LoVo (cell line): ENCODE measurements at regions not wholly inside any gene's neighbourhood (a gene's known extent, or its start where the extent isn't known, plus 50 kb on each side); places are given as distances from the start of the nearest gene placed in this dataset.
"Not testable (repeated sequence)": the region's sequence is repeated elsewhere in the genome, so short reads cannot be mapped to it uniquely, and the experiment has no call there.

ENCODE experiments used
- DNase-seq: peaks from one replicate; pipeline ENCODE4 v3.0.0-alpha.2; 2016; ENCODE audit warnings: low spot score

DNA sequence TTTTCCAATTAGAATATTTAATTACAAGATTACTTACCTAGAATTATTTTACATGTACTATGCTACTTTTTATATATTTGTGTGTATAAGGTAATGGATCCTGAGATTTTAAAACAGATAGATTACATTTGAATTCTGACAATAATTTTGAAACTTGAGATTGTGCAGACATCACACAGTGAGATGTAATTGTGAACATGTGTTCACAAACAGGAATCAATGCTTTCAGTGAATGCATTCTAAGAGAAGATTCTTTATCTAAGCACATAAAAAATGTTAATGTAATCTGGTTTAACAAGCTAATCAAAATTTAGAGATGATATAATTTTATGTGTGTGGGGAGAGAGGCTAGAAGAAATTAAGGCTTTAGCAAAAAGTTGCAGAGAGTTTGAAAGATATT, 1925.5 kb downstream of the ARAP2 start:
- no peak for DNase-seq

DNA sequence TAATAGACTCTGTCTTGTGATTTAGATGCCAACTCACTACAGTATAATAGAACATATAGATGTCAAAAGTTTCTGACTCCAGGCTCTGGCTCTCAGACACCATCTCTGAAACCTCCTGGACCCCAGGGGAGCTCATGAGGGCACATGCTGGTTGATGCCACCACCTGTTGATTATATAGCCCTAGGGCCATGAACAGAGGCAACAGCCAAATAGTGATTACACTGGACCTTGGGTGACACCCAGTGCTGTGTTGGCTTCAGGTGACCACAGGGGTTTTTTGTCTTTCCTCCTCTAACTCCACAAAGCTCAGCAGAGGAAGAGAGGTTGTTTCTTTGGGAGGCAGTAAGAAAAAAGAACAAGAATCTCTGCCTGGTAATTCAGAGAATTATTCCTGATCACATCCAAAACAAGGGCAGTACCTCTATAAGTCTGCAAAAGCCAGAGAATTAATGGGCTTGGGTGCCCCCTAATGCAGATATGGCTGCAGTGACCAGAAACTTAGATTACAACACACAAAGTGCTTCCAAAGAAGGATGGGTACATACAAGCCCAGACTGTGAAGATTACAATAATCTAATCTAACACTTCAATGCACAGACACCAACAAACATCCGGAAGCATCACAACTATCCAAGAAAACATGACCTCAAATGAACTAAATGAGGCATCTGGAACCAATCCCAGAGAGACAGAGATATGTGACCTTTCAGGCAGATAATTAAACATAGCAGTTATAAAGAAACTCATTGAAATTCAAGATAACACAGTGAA, 1920.6 kb downstream of the ARAP2 start:
- no peak for DNase-seq

DNA sequence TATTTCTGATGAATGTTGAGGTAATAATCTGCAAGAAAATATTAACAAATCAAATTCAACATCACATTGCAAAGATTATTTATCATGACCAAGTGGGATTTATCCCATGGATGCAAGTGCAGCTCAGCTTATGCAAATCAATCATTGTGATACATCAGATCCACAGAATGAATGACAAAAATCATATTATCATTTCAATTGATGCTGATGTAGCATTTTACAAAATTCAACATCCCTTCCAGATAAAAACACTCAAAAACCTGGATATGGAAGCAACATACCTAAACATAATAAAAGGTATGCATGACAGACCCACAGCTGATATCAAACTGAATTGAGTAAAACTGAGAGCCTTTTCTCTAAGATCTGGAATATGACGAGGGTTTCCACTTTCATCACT, 1915.4 kb downstream of the ARAP2 start:
- DNase-seq = no peak

DNA sequence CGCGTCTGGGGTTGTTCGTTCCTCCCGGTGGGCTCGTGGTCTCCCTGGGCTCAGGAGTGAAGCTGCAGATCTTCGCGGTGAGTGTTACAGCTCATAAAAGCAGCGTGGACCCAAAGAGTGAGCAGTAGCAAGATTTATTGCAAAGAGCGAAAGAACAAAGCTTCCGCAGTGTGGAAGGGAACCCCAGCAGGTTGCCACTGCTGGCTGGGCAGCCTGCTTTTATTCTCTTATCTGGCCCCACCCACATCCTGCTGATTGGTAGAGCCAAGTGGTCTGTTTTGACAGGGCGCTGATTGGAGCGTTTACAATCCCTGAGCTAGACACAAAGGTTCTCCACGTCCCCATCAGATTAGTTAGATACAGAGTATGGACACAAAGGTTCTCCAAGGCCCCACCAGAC, 1909.2 kb downstream of the ARAP2 start:
- DNase-seq = not testable (repeated sequence)

DNA sequence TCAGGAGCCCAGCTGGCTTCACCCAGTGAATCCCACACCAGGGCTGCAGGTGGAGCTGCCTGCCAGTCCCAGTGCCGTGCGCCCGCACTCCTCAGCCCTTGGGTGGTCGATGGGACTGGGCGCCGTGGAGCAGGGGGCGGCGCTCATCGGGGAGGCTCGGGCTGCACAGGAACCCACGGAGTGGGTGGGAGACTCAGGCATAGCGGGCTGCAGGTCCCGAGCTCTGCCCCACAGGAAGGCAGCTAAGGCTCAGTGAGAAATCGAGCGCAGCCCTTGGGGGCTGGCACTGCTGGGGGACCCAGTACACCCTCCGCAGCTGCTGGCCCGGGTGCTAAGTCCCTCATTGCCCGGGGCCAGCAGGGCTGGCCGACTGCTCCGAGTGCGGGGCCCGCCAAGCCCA, 1908.8 kb downstream of the ARAP2 start:
- not testable (repeated sequence) for DNase-seq

DNA sequence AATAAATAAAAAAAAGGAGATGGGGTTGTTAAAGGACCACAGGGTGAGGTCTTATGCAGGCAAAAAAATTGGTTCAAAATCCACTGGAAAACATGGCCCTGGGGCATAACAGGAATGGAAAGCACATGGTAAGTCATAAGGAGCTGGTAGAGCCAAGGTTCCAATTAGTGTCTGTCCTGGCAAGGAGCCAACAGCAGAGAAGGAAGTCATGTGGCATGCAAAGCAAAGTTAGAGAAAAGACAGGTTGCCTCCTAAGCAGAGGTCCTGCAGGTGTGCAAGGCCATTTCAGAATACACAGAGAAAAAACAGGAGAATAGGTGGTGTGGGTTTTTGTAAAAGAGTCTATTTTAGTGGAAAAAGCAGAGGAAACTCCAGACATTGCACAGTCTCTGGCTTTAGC, 1881.7 kb downstream of the ARAP2 start:
- no peak for DNase-seq

DNA sequence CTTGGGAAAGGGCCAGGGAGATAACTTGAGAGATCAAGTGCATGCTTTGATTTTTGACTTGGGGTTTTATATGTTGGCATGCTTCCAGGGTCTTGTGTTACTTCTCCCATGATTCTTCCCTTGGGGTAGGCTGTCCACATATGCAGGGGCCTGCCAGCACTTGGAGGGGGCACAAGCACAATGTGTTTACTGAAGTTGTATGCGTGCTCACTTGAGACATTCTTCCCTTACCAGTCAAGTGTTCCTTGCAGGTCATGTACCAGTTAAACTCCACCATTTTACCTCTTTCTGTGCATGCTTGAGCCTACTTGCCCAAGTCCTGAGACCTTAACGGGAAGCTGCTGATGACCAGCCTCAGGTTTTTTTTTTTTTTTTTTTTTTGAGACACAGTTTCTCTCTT, 1880.5 kb downstream of the ARAP2 start:
- no peak for DNase-seq

DNA sequence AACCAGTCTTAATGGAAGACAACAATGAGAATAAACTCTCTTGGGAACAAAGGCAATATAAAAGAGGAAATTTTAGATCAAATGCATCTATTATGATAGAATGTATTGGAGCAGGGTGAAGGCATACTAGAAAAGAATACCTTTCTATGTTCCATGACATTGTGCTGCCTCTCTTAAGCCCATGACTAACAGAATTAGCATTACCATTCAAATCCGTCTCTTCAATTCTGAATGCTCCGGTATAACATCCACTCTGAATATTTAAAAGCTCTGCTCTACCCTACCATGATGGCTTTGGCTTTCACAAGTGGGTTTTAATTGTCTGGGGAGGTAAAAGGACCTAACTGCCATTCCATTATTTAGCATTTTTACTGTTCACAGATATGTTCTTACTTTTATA, 1878.4 kb downstream of the ARAP2 start:
- DNase-seq = no peak

DNA sequence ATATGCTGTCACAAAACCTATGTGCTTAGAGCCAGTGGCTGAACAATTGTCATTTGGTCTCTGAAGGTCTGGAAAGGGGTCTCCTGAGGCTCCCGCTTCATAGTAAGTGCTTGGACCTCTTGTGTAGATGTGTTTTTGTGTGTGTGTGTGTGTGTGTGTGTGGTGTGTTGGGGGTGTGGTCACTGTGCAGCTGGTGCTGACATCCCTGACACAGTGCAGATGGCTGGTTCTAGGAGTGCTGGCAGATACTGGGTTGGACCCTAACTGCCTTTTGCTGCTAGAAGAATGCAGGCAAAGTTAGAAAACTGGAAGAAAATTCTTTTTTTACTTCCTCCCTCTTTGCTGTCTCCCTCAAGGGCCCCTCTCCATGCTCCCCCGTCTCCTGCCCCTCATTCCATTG, 1872.6 kb downstream of the ARAP2 start:
- DNase-seq = no peak

DNA sequence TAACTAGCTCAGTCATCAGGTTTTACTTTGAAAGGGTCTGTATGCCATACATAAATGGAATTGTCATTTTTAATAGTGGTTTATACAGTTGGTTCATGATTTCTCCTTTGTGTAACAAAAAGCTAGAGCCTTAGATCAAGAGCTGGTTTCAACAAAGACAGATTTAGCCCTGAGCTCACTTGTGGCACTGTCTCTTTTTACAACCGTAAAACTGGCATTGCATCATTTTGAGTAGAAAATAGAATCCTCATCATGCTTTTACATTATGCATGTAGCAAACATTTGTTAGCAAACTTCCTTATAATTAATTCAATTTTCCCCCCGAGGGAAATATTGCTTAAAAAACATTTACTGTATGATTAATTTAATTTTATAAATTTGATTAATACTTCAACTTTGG, 1871.5 kb downstream of the ARAP2 start:
- DNase-seq = no peak

DNA sequence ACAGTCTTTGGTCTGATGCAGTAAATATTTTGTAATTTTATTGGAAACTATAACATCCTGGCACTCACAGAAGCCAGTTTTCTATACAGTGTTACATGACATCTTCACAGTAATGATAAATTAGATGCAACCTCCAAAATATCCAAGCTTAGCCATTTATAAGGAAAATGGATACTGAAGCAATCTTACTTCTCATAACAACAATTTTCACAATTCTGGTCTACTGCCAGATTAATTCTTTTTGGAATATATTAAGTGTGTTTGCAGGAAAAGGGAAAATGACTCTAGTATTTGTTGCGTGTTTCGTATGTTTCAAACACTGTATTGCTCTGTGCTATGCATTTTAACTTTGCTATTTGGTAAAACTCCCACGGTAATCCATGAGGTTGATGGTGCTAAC, 1870.9 kb downstream of the ARAP2 start:
- no peak for DNase-seq

DNA sequence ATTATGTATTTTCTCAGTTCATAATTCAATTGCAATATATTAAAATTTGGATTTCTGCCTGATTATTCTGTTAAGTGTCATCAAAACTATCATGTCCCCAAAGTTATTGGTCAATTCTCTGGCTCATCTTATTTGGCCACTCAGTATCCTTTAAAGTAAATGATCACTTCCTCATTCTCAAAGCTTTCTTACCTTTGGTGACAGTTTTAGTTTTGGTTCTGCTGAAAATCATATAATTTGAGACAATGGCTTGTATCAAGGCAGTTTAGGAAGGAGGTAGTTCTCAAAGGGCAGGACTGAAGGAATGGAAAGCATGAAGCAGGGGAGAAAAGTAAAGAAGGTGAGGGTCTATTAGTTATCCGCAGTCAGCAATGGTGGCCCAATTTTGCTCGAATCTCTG, 1832.1 kb downstream of the ARAP2 start:
- no peak for DNase-seq

DNA sequence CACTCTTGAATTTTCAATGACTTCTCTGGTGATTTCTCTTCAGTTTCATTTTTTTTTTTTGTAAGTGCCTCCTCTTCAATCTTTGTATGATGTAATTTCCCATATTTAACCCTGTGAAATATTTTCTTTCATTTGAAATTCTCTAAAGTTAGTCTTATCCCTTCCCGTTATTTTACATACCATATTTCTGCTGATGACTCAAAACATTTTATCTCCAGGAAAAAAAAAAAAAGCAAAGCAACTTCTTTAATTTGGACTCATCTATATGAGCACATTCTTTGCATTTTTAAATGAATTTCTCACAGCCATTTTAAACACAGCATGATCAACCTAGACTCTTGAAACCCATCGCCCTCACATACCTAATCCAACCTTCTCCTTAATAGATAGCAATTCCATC, 1831.4 kb downstream of the ARAP2 start:
- DNase-seq = no peak

DNA sequence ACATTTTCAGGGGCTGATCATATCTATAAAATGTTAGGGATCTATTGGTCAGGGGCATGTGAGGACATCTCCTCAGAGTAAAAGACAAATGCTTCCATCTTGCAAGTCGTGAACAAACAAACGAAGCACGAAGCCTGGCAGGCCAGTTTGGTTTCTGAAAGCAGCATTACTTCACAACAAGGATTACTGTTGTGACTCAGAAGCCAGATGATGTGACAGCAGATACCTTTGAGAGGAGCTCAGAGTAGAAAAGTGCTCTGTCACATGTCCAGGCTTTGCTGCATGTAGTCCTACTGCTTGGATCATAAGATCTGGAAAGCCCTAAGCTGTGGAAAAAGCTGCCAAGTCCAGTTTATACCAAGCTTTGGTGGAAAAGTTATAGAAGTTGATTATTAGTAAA, 1827.2 kb downstream of the ARAP2 start:
- DNase-seq = no peak

DNA sequence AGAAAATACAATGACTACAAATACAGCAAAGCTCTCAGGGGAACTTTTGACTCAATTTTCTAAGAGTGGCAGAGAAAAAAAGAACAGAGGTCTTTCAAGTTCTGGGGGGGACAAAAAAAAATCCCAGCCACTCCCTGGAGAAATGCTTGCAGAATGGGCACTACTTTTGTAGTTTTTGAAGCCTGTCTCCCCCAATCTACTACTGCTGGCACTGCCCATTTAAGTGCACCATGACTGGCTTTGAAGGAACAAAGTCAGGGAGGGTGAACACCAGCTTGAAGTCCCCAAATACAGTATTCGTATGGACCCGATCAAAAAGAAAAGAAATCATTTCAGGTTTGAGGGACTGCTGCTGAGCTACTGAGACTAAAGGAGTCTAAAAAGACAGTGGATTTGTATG, 1824.4 kb downstream of the ARAP2 start:
- no peak for DNase-seq

DNA sequence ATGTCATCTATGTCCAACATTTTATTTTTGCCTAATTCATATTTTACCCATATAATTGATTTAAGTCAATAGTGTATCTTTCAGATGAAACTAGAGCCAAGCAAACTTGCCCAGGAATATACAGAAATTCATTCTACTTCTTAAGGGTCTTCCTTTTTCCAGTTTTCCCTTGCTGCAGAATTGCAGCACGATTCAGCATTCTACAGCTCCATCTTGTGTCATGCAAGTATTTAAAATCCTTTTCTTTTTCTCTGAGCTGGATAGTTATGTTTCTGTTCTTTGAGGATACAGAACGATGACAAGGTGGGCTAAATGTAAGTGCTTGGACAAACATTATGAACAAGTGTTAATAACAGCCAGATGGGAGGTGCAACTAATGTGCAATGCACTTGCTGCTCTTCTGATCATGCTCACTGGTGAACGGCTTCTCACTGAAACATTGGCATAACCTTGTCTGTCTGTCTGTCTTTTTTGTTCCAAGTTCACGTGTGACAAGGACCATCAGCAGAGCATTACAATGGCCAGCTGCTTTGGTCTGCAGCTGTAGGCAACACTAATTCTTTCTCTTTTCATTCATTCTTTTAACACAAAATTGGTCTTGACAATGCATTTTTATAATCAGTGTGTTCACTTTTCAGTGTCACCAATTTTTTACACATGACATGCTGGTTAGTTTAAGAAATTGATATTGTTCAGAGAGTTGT, 1821.7 kb downstream of the ARAP2 start:
- DNase-seq = no peak

DNA sequence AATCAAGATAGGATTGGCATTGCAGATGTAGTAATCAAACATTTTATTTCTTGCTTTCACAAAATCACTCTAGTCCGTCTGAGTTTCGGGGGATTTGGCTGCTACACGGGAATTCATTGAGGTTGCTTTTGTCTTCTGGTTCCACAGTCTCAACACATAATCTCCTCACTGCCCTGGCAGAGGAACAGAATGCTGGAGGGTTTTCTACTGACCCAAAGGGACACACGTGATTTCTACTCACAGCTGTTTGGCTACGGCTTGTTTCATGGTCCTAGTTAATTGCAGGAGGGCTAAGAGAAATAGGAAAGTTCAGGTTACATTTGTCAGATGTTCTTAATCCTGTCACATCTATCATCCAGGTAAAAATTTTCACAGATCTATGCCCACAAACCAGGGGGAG, 1811.6 kb downstream of the ARAP2 start:
- DNase-seq = no peak

DNA sequence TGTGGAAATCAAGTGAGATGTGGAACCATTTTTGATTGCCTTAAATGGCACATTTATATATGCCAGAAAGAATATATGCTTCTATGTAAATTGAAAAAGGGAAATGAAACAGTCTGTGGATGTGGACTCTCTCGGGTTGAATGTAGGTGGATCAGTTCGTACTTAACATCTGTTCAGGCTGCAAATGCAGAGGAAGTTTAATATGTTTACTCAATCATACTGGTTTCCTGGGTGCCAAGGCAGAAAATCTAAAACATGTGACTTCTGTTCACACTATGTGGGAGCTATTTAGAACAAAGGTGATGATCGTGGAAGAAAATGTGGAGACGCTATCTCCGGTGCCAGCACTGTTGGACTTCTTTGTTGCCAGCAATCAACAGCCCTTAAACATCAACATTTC, 1809.9 kb downstream of the ARAP2 start:
- not testable (repeated sequence) for DNase-seq

DNA sequence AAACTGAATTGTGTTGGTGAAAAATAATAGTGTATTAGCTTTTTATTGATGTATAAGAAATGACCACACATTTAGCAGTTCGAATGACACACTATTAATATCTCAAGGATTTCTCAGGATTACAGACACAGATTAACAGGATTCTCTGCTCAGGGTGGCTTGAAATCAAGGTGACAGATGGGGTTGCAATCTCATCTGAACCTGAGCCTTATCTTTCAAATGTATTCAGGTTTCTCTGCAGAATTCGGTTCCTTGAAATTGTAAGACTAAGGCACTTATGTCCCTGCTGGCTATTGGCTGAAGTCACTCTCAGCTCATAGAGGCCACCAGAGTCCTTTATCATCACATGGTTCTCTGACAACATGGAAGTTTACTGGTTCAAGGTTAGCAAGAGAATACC, 1780.1 kb downstream of the ARAP2 start:
- no peak for DNase-seq

DNA sequence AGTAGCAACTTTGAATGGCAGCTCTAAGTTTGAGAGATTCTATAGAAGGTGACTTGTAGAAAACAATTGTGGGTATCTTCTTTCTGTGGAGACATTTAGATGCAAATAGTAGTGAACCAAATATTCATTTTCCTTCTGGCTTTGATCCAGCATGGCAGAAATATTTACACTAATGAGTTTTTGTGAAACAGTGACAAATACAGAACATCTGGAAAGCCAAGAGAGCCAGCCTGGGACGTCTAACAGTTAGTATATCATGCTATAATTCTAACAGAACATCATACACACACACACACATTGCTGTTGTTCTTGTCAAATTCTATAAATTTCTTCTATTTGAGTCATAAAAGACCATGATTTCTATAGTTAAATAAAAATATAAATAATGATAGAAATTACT, 1777.9 kb downstream of the ARAP2 start:
- no peak for DNase-seq

DNA sequence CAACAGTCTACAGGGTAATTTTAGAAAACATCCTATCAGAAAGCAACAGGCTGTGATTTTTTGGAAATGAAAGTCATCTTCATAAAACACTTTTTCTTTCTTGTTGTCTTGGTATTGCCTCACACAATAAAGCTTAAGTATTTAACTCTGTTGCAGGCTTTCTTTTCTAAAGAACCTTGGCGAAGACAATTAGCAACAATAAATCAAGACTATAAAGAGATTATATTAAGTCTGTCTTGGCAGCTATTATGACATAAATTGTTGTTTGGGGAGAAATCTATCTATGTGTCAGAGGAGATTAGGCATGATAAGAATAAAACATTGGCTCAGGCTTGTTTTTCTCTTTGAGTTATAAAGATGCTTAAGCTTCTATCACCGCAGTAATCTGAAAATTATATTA, 1774.8 kb downstream of the ARAP2 start:
- DNase-seq = no peak

DNA sequence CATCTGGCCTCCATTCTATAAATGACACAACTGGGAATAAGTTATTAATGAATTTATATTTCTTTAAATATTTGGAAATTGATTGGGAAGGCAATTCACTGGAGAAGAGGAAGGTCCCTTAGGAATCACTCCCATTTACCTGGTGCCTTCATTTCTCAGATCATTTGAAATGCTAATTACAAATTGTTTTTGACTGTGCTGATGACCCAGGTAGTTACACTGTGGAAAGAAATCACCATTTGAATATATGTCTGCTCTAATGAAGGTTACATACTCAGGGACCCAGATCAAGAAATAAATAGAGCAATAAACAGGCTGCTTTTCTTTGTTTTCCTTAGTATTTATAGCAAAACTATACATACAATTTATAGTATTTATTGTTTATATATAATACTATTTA, 1759.1 kb downstream of the ARAP2 start:
- DNase-seq = no peak

DNA sequence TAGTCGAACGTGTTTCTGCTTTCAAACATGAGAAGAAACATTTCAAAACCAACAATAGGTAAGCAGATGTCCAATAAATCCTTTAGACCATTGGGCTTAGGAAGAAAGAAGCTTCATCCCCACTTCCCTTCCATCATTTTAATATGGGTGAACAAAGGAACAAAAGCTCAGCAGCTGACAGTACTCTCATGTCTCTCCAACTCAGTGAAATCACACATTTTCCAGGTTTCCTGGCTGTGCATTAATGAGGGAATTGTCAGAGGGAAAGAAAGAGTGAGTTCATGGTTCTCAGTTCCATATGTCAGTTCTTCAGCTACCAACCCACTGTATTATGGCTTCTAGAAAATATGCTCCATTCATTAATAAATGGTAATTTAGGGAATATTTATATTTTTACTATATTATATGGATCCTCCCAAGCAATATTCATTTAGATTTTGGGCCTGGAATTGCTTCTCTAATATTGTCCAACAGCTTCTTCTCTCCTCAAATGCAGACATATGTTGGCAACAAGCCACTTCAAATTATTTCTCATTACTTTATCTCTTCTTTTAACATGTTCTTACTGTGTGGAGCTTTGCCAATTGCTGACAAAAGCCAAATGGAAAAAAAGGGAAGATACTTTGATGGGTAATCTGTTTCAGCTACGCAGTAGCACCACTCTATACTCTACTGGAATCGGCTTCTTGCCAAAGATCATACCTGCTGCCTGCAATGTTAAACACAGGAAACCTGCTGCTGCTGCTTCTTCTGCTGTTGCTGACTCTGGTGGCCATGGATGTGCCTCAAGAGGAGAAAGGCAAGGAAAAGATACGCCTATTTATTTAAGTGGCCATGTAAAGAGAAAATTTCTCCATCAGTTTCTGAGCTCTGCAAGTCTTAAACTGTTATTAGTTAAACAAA, 1757.6 kb downstream of the ARAP2 start:
- no peak for DNase-seq
